ENCODE measurements at regions not wholly inside any gene's neighbourhood (a gene's known extent, or its start where the extent isn't known, plus 50 kb on each side); places are given as distances from the start of the nearest gene placed in this dataset.

DNA sequence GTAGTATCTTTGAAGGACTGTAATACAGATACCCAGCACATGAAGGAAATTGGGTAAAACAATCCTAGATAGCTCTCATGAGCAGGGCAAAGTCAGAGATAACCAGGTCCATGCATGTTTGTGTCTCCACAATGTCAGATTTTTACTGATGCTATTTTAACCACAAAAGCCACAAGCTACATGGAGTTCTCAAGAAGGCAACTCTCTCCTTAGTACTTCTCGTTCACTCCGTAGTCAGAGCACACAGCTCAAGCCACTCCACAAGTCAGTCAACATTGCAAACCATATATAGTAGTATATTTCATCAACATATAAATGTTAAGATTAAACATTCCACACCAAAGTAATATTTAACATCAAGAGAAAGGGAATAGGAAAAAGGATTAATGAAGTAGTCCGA is 98.0 kb upstream of the PIK3CG start (continued):
- no peak for TF ChIP-seq ZNF426 (tag by site-specific recombination; IDR thresholded peaks at IDR 0.05)
- TF ChIP-seq ZNF580 (tag by site-specific recombination; IDR thresholded peaks at IDR 0.05), result no peak
- TF ChIP-seq KLF9 (tag by site-specific recombination; IDR thresholded peaks at IDR 0.05; ENCODE audit: low read depth), result no peak
- TF ChIP-seq ZNF76 (tag by site-specific recombination; IDR thresholded peaks at IDR 0.05; ENCODE audit: borderline replicate concordance, low read depth), result no peak
- TF ChIP-seq, protein P1, sequence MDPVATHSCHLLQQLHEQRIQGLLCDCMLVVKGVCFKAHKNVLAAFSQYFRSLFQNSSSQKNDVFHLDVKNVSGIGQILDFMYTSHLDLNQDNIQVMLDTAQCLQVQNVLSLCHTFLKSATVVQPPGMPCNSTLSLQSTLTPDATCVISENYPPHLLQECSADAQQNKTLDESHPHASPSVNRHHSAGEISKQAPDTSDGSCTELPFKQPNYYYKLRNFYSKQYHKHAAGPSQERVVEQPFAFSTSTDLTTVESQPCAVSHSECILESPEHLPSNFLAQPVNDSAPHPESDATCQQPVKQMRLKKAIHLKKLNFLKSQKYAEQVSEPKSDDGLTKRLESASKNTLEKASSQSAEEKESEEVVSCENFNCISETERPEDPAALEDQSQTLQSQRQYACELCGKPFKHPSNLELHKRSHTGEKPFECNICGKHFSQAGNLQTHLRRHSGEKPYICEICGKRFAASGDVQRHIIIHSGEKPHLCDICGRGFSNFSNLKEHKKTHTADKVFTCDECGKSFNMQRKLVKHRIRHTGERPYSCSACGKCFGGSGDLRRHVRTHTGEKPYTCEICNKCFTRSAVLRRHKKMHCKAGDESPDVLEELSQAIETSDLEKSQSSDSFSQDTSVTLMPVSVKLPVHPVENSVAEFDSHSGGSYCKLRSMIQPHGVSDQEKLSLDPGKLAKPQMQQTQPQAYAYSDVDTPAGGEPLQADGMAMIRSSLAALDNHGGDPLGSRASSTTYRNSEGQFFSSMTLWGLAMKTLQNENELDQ (tag by site-specific recombination; IDR thresholded peaks at IDR 0.05; ENCODE audit: low read depth), result no peak

DNA sequence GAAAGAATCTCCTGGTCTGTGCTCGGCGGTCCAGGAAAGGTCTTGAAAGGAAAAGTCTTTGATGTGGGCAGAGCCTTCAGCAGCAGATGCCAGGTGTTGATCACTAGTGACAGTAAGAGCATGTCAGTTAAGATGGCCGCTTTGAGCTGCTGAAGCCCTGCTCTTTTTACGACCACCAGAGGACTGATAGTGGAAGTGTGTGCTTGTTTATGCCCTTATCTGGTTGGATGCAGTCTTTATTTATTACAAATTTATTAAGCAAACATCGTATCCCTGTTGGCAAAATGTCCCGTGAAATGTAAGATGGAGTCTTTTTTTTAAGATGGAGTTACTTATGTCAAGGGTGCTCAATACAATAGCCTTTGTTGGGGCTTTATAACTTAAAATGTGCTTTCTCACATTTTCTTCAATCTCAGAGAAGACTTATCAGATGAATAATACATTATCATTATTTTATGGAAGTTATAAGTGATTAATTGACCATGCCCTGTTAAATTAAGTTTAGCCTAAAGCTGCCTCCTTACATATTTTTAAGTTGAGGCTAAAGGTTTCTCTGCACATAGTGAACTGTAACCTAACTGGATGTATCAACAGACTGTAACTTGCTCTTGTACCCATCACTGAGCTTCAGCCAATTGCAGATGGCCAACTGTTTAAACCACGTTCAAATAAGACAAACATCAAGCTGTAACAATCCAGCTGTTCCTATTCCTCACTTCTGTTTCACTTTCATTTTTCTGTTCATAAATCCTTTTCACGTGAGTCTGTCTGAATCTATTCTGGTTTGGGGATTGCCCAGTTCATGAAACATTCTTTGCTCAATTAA is 97.4 kb upstream of the PIK3CG start:
- TF ChIP-seq ZXDB (tag by site-specific recombination; IDR thresholded peaks at IDR 0.05) (no peak), ZNF658 (tag by site-specific recombination; IDR thresholded peaks at IDR 0.05) (no peak), ZNF341 (tag by site-specific recombination; IDR thresholded peaks at IDR 0.05; ENCODE audit: low read depth) (no peak), ZNF362 (tag by site-specific recombination; IDR thresholded peaks at IDR 0.05) (no peak), ZNF768 (tag by site-specific recombination; IDR thresholded peaks at IDR 0.05) (no peak), ZNF561 (tag by site-specific recombination; IDR thresholded peaks at IDR 0.05; ENCODE audit: borderline replicate concordance) (no peak), ZNF692 (tag by site-specific recombination; IDR thresholded peaks at IDR 0.05) (no peak), REST (tag by site-specific recombination; IDR thresholded peaks at IDR 0.05) (no peak), ZNF354C (tag by site-specific recombination; IDR thresholded peaks at IDR 0.05; ENCODE audit: borderline replicate concordance, low read depth) (no peak), TCF7L2 (IDR thresholded peaks at IDR 0.05; ENCODE audit: borderline replicate concordance, low read depth, low read length) (no peak)
- ChIA-PET POLR2A (no interaction called here), CTCF (interaction anchor here (0.5 to 1.0 kb wide), 2 partner anchors 138 to 591 kb away, joined by 4 read pairs; no protein-coding TSS in a partner anchor)
- Histone ChIP-seq H3K36me3 (ENCODE audit: control insufficient read depth in 2 of 2, insufficient read depth in 1 of 2, low read length in 2 of 2) (no peaks in the 10 kb centered on the region), H3K9me3 (ENCODE audit: control insufficient read depth, insufficient read depth, low read depth, low read length) (no peaks in the 10 kb centered on the region), H3K4me3 (ENCODE audit: low read depth, low read length) (no peak overlapping the region), H3K27ac (ENCODE audit: extremely low read depth, low read depth, low read length) (no peak overlapping the region), H3K4me1 (ENCODE audit: control insufficient read depth, insufficient read depth, low read length) (no peaks in the 10 kb centered on the region)
